GM23338 (cell line): ENCODE measurements at regions not wholly inside any gene's neighbourhood (a gene's known extent, or its start where the extent isn't known, plus 50 kb on each side); places are given as distances from the start of the nearest gene placed in this dataset.
A peak's percentile ranks its signal among the peaks of the same experiment; 100 is the strongest.

Experiments used
- ATAC-seq: fragments of 200-7000 bp; cut with Tn5 transposase; 3 replicates; pipeline ENCODE4 v1.9.1; 2020
- DNase-seq: peaks from one replicate; pipeline ENCODE4 v3.0.0-alpha.2; 2015; ENCODE audit warnings: low spot score
- H2AFZ ChIP-seq: fragments of 200-600 bp; sonication (generic); 2 replicates; pipeline ENCODE4 v1.8.0; 2016; ENCODE audit warnings: antibody characterized with exemption, mild to moderate bottlenecking, moderate library complexity
- H3F3A ChIP-seq: fragments of 200-600 bp; sonication (generic); replicated peaks from 2 replicates; pipeline ENCODE4 v1.8.0; 2017; ENCODE audit warnings: antibody characterized with exemption, mixed run types, low read depth
- H3K27ac ChIP-seq: fragments of 200-600 bp; sonication (generic); 2 replicates; pipeline ENCODE4 v1.6.1; 2016; ENCODE audit warnings: low read depth
- H3K27me3 ChIP-seq: fragments of 200-600 bp; sonication (generic); 2 replicates; pipeline ENCODE4 v1.8.0; 2016; ENCODE audit warnings: mild to moderate bottlenecking, mixed run types, moderate library complexity; ENCODE audit not compliant: insufficient read depth
- H3K36me3 ChIP-seq: fragments of 200-600 bp; sonication (generic); 2 replicates; pipeline ENCODE4 v1.8.0; 2016; ENCODE audit warnings: mild to moderate bottlenecking; ENCODE audit not compliant: insufficient read depth
- H3K4me1 ChIP-seq: fragments of 200-600 bp; sonication (generic); 2 replicates; pipeline ENCODE4 v1.8.0; 2016; ENCODE audit warnings: mild to moderate bottlenecking, moderate library complexity; ENCODE audit not compliant: insufficient read depth
- H3K4me2 ChIP-seq: fragments of 200-600 bp; sonication (generic); 2 replicates; pipeline ENCODE4 v1.7.1; 2017; ENCODE audit warnings: mixed run types
- H3K4me3 ChIP-seq: fragments of 200-600 bp; sonication (generic); 2 replicates; pipeline ENCODE4 v1.6.1; 2016; ENCODE audit warnings: mixed run types
- H3K79me2 ChIP-seq: fragments of 200-600 bp; sonication (generic); replicated peaks from 2 replicates; pipeline ENCODE4 v1.8.0; 2017; ENCODE audit warnings: mild to moderate bottlenecking; ENCODE audit not compliant: insufficient read depth
- H3K9me2 ChIP-seq: fragments of 200-600 bp; sonication (generic); 2 replicates; pipeline ENCODE4 v1.8.0; 2017; ENCODE audit not compliant: insufficient read depth
- H4K20me1 ChIP-seq: fragments of 200-600 bp; sonication (generic); replicated peaks from 2 replicates; pipeline ENCODE4 v1.8.0; 2017; ENCODE audit warnings: mild to moderate bottlenecking; ENCODE audit not compliant: insufficient read depth
- H3K27ac Mint-ChIP-seq: 2 replicates; pipeline ENCODE4 v1.8.0; 2020; ENCODE audit warnings: inconsistent platforms, mild to moderate bottlenecking, moderate library complexity, mixed read lengths
- H3K27me3 Mint-ChIP-seq: 3 replicates; pipeline ENCODE4 v1.8.0; 2022; ENCODE audit warnings: low read depth, mild to moderate bottlenecking, moderate library complexity, mixed read lengths, inconsistent platforms; ENCODE audit not compliant: insufficient read depth, poor library complexity
- H3K36me3 Mint-ChIP-seq: 3 replicates; pipeline ENCODE4 v1.8.0; 2021; ENCODE audit warnings: low read depth, mild to moderate bottlenecking, inconsistent platforms, moderate library complexity, mixed read lengths
- H3K4me1 Mint-ChIP-seq: 3 replicates; pipeline ENCODE4 v1.8.0; 2020; ENCODE audit warnings: mild to moderate bottlenecking, inconsistent platforms, mixed read lengths
- H3K4me3 Mint-ChIP-seq: 3 replicates; pipeline ENCODE4 v1.8.0; 2021; ENCODE audit warnings: moderate library complexity, mild to moderate bottlenecking, inconsistent platforms, mixed read lengths
- H3K9me3 Mint-ChIP-seq: 3 replicates; pipeline ENCODE4 v1.8.0; 2020; ENCODE audit warnings: moderate library complexity, mild to moderate bottlenecking, inconsistent platforms, mixed read lengths
- CREB1 ChIP-seq: fragments of 250-450 bp; sonication (Bioruptor Pico); IDR thresholded peaks from 2 replicates; pipeline ENCODE4 v1.5.0; 2020; ENCODE audit warnings: low read depth, mild to moderate bottlenecking, moderate library complexity
- CTCF ChIP-seq, 2 experiments: fragments of 200-600 bp in 1 of 2; sonication (generic) in 1 of 2; conservative IDR thresholded peaks; 2 replicates each; pipeline versions ENCODE4 v1.5.1 to v1.6.1; 2016 to 2017; ENCODE audit warnings: antibody characterized with exemption in 2 of 2, low read depth in 2 of 2, mild to moderate bottlenecking in 2 of 2, moderate library complexity in 1 of 2
- ETS1 ChIP-seq: IDR thresholded peaks from 2 replicates; pipeline ENCODE4 v1.6.1; 2016; ENCODE audit warnings: antibody characterized with exemption
- EZH2 ChIP-seq: fragments of 200-600 bp; sonication (generic); IDR thresholded peaks from one replicate; pipeline ENCODE4 v1.8.0; 2017; ENCODE audit warnings: antibody characterized with exemption, mild to moderate bottlenecking, low read depth; ENCODE audit not compliant: unreplicated experiment
- EZH2phosphoT487 ChIP-seq: fragments of 200-600 bp; sonication (generic); IDR thresholded peaks from one replicate; pipeline ENCODE4 v1.8.1; 2018; ENCODE audit warnings: antibody characterized with exemption; ENCODE audit not compliant: unreplicated experiment
- JUNB ChIP-seq: IDR thresholded peaks from one replicate; pipeline ENCODE4 v1.6.1; 2016; ENCODE audit warnings: antibody characterized with exemption; ENCODE audit not compliant: unreplicated experiment
- NANOG ChIP-seq: IDR thresholded peaks from 2 replicates; pipeline ENCODE4 v1.6.1; 2016; ENCODE audit warnings: antibody characterized with exemption, borderline replicate concordance
- POLR2AphosphoS5 ChIP-seq: IDR thresholded peaks from 2 replicates; pipeline ENCODE4 v1.6.1; 2016; ENCODE audit warnings: antibody characterized with exemption, low read depth
- REST ChIP-seq: IDR thresholded peaks from one replicate; pipeline ENCODE4 v1.6.1; 2018; ENCODE audit warnings: antibody characterized with exemption; ENCODE audit not compliant: unreplicated experiment
- STAT1 ChIP-seq: IDR thresholded peaks from one replicate; pipeline ENCODE4 v1.6.1; 2016; ENCODE audit warnings: antibody characterized with exemption; ENCODE audit not compliant: unreplicated experiment
- ZNF114 ChIP-seq: fragments of 250-450 bp; sonication (Bioruptor Pico); IDR thresholded peaks from 2 replicates; pipeline ENCODE4 v1.5.0; 2020; ENCODE audit warnings: mild to moderate bottlenecking, moderate library complexity
- ZNF331 ChIP-seq: fragments of 250-450 bp; sonication (Bioruptor Pico); IDR thresholded peaks from 2 replicates; pipeline ENCODE4 v1.5.0; 2020; ENCODE audit warnings: low read depth, mild to moderate bottlenecking, moderate library complexity
- ZNF462 ChIP-seq: fragments of 250-450 bp; sonication (Bioruptor Pico); IDR thresholded peaks from 2 replicates; pipeline ENCODE4 v1.5.0; 2020; ENCODE audit warnings: mild to moderate bottlenecking, moderate library complexity

GRCh38 chr7:52061666-52062065 lies 745.1 kb upstream of the COBL start:
- no peaks in the 10 kb centered on the region for H3F3A ChIP-seq
- no peaks in the 10 kb centered on the region for H3K27me3 ChIP-seq
- H3K27me3 Mint-ChIP-seq: no peaks in the 10 kb centered on the region
- H3K9me2 ChIP-seq: no peaks in the 10 kb centered on the region
- H3K27ac ChIP-seq: peak overlapping the region; percentile 71; the same call in 1 of the 2 replicates
- ATAC-seq (peak; percentile 81), DNase-seq (peak; percentile 35)
- peak overlapping the region; percentile 28; the same call in 1 of the 2 replicates for H3K4me3 ChIP-seq
- no peak for TF ChIP-seq STAT1
- no peak for TF ChIP-seq CREB1 (CRISPR knock-in tag)
- no peak for TF ChIP-seq REST
- TF ChIP-seq CTCF (conservative IDR thresholded peaks at IDR 0.05; ENCODE audit: low read depth in 2 of 2): no peak
- no peak for TF ChIP-seq JUNB
- no peak for TF ChIP-seq NANOG
- TF ChIP-seq EZH2phosphoT487: no peak
- TF ChIP-seq ZNF331 (CRISPR knock-in tag): no peak
- no peak for TF ChIP-seq ZNF114 (CRISPR knock-in tag)
- TF ChIP-seq ZNF462 (CRISPR knock-in tag): no peak; the same call in 1 of the 2 replicates
- TF ChIP-seq ETS1: no peak
- no peak for TF ChIP-seq POLR2AphosphoS5
- no peak for TF ChIP-seq EZH2
- peaks cover 33% of the 10 kb centered on the region for H3K4me1 Mint-ChIP-seq
- H3K9me3 Mint-ChIP-seq: no peaks in the 10 kb centered on the region; the same call in 2 of the 3 replicates
- no peaks in the 10 kb centered on the region for H4K20me1 ChIP-seq
- H3K79me2 ChIP-seq: no peaks in the 10 kb centered on the region
- no peak overlapping the region for H2AFZ ChIP-seq
- H3K27ac Mint-ChIP-seq: peak overlapping the region; percentile 86
- no peak overlapping the region for H3K4me3 Mint-ChIP-seq
- peak overlapping the region; percentile 34 for H3K4me2 ChIP-seq
- H3K36me3 ChIP-seq: no peaks in the 10 kb centered on the region
- H3K36me3 Mint-ChIP-seq: no peaks in the 10 kb centered on the region
- peaks cover 37% of the 10 kb centered on the region for H3K4me1 ChIP-seq
